GM19035 (cell line): ENCODE measurements at regions not wholly inside any gene's neighbourhood (a gene's known extent, or its start where the extent isn't known, plus 50 kb on each side); places are given as distances from the start of the nearest gene placed in this dataset.

Source experiments
- ATAC-seq: cut with Tn5 transposase; IDR thresholded peaks from one replicate; pipeline ENCODE4 v1.9.1; 2021; ENCODE audit not compliant: unreplicated experiment

DNA sequence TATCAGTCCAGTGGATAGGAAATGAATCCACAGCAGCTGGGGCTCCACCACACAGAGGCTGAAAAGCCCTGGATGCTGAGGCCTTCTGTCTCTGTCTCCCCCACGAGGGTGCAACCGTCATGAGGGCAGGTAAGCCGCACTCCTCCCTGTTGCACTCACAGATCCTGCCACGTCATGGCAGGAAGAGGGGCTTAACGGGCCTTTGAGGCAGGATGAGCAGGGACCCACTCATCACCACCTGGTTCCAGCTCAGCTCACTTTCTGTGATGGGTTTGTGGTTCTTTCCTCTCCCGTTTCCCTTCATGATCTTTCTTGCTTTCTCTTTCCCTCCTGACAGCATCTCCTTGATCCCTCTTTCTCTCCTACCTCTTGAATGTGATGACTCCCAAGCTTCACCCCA lies 575.2 kb downstream of the CCDC171 start:
- ATAC-seq = no peak

DNA sequence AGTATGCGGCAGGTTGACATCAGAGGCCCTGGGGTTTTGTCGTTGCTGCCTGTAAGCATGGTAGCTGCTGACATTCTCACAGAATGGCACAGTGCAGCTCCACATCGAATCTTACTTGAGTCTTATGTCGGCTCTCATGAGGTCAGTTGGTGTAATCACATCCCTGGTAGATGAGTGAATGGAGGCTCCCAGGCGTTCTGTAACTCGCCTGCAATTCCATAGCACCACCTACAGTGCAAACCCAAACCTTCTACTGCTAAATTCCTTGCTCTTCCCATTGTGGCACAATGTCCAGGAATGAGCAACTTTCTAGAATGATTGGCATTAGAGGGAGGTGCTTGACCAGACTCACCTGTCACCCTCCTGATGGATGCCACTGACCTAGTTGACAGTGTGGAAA lies 578.4 kb downstream of the CCDC171 start:
- no peak for ATAC-seq

DNA sequence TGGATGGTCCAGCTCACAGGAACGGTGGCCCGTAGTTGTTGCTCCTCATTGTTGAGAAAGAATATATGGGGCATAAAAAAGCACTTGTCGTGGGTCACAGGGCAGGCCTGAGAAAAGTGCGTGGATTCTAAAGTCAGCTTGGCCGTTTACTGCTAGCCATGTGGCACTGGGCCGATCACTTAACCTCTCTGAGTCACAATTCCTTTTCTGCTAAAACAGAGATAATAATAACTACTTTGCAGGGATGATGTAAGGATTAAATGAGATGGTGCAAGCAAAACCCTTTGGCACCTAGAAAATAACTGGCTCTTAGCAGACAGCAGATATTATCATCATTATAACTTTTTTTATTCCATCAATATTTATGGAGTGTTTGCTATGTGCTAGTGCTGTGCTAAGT lies 579.7 kb downstream of the CCDC171 start:
- ATAC-seq = no peak

DNA sequence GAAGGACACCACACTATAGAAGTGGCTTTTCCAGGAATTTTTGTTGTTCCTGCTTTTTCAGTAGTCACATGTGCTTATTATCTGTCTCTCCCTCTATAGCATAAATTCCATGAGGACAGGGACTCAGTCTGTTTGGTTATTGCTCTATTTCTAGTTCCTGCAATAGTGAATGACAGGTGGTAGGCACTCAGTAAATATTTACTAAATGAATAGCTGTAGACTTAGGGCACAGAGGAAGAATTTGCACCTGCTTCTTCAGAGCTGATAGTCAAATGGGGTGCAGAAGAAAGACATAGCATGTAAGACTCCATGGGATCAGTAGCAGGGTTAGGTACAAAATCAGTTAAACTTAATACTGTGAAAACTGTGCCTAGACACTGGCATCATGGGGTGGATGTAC lies 580.2 kb downstream of the CCDC171 start:
- no peak for ATAC-seq

DNA sequence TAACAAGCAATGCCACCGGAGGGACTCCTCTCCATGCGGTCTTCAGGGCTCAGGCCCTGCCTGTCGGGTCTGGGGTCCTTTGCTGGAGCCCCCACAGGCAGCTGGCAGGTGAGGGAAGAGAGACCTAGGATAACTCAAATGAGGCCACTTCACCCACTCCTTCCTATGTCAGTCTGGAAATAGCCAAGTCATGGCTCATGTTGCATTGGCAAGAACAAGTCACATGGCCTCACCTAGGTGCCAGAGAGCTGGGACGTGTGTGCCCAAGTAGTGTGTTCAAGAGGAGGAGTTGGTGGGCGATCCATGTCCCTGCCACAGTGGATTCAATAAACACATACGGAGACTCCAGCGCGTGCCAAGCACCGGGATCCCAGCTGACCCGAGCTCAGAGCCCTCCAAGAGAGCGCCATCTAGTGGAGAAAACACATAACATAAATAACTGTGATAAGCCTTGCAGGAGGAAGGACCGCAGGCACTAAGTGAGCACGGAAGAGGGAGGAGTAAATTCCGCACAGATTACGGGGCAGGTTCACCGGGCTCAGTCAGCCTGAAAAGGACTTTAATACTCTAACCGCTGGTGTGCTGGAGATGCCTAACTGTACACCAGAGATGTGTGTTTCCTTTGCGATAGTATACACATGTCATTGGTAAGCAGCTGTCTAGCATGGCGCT lies 580.8 kb downstream of the CCDC171 start:
- ATAC-seq = peak; percentile 93

DNA sequence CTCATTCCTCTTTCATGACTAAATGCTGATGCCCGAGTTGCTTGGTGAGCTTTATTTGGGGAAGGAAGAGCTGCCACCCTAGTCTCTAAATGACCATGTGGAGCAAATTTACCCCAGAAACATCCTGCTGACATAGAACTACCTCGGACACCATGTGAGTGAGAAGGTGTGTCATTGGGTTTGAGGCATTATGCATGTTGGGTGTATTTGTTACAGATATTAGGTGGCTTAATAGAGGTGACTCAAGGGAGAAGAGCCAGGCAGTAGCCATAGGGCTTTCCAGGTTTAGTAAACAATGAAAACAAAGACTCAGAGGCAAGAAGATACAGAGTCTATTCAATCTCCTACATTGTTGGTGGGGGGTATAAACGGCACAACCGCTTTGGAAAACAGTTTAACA lies 581.5 kb downstream of the CCDC171 start:
- ATAC-seq = no peak

DNA sequence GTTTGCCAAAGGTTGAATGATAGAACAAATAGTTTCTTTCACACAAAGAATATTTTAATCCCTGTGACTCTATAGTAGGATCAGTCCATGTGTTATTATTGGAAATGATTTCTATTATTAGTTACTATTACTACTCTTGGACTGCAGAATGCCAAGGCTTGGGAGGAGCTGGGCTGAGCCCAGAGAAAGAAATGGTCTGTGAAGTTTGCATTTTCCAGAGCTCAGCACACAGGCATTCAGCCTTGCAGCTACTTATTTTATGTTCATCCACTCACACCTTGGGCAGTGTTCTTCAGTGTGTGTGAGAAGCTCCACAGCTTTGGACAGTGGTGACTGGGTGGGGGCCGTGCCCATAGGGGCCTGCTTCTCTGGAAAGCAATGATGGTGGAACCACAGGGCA lies 583.1 kb downstream of the CCDC171 start:
- ATAC-seq = no peak

DNA sequence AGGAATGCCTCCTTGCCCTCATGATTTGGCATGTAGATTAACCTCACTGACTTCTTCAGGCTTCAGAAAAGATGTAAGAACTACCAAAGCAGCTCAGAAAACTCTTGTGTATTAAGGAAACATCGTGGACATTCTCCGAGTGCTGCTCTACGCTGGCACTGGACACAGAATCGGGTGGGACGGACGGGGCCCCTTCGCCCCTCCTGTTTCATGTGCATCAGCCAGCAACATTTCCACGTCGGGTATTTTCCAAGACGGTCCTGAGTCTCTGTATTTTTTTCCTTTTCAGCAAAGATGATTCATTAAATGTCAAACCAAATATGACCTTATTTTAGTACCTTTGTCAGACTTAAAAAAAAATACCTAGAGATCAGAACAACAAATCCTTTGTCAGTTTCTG lies 583.6 kb downstream of the CCDC171 start:
- ATAC-seq = no peak

DNA sequence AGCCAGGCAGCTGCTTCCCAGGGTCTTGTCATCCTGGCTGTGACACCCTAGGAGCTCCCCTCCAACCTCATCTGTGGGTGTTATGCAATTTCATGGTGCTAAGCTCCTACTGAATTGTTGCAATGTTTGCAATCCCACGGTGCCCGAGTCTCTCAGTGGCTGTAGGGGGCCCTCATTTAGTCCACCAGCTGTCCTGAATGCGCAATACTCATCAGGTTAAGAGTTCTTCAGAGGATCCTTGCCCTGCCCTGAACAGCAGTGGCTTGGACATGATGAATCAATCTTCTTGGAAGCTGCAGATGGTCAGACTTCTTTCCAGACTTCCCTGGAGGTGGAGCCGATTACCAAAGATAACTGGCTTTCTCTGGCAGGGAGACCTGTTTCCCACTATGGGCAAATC lies 584.1 kb downstream of the CCDC171 start:
- no peak for ATAC-seq

DNA sequence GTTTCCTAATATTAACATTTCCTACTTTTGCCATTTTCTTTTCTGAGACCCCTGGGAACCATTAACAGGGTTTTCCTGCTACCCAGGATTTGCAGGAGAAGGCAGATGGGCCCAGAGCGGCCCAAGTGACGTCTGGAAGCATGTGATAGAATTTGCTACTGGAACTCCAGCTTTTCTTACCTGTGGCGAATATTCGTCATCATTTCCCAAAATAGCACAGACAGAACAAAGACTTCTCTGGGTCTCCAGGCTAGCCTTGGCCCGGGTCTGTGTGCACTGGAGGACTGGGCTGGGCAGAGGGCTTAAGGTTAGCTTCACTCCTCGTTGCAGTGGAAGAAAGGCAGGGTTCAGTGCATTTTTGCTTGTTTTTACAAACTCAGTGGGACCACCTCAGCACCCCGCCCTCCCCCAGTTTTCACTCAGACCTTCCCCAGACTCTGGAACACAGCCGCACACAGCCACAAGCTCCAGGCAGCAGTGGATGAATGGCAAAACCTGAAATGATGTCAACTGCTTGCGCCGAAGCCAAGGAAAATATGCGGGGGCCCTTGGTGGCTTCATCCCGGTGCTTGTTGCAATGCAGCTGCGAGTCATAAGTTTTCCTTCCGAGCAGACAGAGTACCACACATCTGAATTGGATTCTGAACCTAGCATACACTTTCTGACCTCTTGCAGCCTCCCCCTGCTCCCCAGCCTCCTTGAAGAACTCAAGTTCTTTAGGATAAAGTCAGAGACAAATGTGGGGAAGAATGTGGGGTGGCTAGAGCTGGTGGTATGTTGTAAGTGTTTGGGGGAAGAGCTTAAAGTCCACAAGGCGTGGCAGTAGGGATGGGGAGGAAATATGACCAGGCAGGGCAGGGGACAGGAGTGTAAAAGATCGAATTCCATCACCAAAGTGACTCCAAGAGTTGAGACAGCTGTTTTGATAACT lies 586.0 kb downstream of the CCDC171 start:
- no peak for ATAC-seq

DNA sequence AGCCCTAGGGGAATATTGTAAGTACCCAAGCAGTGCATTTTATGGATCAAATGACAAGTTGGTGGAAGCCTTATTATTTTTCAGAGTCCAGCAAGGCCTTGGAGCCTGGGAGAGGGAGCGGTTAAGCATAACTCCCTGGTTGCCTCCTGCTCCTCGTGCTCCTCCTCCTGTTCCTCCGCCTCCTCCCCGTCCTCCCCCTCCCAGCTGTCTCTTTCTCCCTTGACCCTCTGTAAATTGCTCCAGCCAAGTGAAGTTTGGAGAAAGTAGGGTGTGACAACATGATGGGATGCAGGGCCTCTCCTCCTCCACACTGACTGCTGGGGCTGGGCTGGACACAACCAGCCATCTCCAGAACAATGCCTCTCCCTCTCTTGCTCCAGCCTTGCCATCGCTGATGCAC lies 586.9 kb downstream of the CCDC171 start:
- no peak for ATAC-seq

DNA sequence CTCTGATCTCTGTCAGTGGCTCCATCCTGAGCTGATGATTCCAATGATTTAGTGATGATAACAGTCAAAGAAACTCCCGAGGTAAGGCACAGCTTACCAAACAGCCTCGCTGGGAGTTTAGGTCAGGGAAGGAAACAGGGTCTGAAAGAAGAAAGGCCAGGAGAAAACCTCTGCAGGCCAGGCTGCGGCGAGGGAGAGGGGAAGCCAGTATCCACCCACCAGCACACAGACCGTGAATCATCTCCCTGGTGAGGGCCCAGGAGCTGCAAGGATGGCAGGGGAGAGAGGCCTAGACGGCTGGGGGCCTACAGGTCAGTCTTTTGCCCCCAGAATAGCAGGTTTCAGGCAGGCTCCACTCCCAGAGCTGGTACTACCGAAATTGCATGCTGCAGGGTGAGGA lies 590.5 kb downstream of the CCDC171 start:
- no peak for ATAC-seq

DNA sequence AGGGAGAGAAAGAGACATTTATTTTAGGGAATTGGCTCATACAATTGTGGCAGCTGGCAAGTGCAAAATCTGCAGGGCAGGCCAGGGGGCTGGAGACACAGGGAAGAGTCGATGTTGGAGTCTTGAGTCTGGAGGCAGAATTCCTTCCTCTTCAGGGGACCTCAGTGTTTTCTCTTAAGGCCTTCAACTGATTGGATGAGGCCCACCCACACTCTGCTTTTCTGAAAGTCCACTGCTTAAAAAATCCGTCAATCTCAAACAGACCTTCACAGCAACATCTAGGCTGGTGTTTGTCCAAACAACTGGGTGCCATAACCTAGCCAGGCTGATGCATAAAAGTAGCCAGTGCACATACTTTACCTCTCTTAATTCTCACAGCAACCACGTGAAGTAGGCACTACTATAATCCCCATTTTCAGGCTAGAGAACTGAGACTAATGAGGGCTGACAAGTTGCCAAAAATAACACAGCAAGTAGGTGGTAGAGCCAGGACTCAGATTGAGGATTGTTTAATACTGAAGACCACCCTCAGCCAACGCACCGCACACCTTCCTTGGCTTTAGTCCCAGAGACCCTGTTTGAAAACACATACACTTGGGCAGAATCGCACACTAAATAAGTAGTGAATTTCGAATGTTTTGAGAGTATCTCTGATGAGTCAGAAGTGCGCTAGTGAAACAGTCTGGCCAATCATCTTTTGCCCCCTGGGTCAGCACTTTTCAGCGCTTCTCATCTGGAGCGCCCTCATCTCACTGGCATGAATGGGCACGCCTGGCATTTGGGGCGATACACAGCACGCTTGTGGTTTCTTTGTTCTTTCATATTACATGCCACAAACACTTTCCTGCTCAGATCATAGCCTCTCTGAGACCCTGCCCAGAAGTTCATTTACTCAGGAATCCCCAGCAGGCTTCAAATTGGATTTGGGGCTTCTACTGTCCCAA lies 591.4 kb downstream of the CCDC171 start:
- no peak for ATAC-seq

DNA sequence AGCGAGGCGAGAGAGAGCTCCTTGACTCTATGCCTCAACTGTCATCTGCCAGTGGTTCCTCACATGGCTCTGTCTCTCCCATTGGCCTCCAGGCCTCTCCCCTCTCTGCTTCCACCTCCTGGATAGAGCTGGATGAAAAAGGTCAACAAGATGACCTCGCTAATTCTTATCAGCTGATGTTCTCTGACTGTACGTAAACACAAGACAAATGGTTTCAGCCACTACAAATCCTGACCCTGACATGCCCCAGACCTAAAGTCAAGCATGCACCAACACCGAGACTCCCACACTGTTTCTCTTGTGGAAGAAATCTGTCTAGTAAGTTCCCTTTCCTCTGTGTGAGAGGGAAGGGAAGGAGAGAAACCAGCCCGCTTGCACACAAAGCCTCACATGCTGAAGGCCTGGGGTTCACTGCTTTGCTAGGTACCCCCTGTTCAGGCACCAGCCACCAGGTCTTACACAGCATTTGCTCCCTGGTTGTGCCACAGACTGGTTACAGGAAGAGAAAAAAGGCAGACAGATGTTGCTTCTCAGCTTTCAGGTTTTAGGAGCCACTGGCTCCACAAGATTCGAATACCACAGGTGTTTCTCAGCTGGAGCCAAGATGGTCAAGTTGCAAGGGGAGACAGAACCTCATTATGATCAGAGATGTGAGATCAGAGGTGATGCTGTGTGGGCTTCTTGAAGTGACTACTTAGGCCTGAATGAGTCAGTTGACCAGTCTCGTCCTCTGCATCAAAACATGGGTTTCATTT lies 592.5 kb downstream of the CCDC171 start:
- ATAC-seq = no peak

DNA sequence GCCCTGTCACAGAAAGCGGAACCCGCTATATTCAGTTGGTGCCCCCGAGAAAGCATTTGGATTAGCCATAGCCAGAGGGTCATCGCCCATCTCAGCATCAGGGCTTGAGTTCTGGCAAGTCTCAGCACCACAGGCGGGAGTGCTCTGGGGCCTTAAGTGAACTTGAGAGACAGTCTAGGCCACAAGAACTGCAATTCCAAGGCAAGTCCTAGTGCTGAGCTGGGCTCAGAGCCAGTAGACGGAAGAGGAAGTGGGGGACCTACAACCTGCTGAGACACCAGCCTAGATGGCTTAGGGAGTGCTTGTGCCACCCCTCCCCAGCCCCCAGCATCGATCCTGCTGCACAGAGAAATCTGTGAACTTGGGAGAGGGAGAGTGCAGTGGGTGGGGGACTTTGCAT lies 594.9 kb downstream of the CCDC171 start:
- ATAC-seq = no peak

DNA sequence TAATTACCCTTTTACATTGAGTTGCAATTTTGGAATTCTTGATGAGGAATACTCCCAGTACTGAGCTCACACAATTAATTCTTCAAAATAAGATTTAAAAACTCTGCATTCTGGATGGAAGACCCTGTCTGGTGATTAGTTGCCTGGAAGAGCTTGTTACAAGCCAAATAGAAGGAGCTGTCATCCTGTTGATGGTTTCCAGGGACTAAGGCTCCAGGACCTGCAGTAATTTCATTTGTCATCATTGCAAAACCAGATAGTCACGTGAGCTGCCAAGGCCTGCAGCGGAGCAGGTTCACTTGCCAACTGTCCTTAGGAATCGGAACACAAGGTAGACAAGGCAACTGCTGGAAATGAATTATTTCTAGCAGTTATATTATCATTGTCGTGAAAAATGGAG lies 597.7 kb downstream of the CCDC171 start:
- no peak for ATAC-seq

DNA sequence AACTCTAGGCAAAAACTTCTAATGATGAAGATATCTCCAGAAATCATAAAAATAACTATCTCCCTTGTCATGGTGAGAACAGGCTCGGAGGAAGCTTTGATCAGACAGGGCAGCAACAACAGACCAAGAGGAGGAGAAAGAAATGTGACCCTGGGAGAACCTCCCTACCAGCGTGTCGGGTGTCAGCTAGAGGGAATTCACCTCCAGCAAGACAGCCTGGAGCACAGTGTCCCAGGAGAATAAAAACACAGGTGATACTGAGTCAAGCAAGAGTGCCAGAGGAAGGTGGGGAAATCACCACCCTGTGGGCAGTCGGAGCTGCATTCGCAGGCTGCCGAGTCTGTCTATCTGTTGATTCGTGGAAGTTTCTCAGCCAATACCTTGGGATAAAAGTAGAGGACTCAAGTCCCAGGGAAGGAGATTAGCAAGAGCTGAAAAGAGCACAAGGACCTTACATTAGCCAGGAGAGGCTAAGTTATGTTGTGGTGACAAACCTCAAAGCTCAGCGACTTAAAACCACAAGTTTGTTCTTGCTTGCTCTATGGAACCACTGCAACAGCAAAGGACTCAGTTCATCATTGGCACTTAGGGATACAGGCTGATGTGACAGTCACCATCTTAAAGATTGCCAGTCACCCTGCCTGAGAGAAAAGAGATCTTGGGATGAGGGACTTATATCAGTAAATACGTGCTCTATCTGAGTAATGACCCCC lies 598.3 kb downstream of the CCDC171 start:
- no peak for ATAC-seq

DNA sequence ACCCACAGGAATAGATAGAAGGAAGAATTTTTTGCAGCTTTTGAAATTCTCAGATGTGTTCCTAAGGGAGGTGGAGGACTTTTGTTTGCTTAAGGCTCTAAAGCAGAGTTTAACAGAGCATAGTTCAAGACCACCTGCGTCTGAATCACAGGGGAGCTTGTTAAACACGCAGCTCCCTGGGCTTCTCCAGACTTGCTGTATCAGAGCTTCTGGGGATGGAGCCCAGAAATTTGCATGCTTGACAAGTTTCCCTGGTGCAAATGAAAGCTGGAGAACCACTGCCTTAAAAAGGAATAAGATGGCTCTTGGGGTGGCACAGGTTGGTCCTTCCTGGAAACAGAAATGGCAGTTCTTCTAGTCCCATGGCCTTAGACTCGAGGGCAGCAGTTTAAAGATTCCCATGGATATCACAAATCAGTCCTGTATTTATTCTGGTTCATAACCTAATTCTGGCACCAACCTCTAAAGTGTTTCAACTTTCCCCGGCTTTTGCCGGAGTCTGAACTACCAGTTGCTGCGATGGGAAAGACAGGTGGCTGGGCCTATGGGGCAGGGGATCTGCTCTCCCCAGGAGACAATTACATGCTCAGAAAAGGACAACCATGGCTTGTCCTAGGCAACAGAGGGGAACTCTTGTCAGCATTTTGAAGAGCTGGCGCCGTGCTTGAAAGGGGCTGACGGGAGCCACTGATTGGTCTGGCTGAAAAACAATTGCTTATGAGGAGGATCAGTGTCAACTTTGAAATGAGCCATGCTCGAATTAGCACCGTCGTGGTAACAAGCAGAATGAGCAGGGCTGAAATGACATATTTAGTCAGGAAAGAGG lies 599.6 kb downstream of the CCDC171 start:
- ATAC-seq = no peak

DNA sequence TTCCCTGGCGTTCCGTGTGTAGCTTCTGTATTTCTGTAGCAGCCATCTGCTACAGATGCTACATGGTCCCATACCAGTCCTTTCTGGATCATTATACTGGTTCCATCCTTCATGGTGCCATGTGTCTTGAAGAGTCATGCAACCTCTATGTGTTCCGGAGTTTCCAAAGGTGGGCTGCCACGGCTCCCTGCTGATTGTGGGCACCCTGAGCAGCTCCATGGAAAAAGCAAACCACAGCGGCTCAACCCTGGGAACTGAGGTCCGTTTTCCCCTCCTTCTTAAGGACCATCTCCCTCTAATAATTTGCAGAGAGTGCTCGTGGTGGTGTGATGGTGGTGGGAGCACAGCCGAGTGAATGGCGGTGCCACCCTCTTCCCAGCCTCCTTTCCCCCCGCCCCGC lies 600.4 kb downstream of the CCDC171 start:
- ATAC-seq = no peak
